ENCODE measurements at regions not wholly inside any gene's neighbourhood (a gene's known extent, or its start where the extent isn't known, plus 50 kb on each side); places are given as distances from the start of the nearest gene placed in this dataset.

- H3K4me3 ChIP-seq (replicated peaks in 1 of 3; ENCODE audit: insufficient read depth in 1 of 3, low read depth in 1 of 3, low read length in 3 of 3): no peak overlapping the region
- no peaks in the 10 kb centered on the region for H3K9me1 ChIP-seq (replicated peaks; ENCODE audit: control insufficient read depth, extremely low read depth, insufficient read depth, low read length)
- POLR2A ChIA-PET: no interaction called here
- FAIRE-seq: no peak
- no peaks in the 10 kb centered on the region for H3K4me1 ChIP-seq (ENCODE audit: control insufficient read depth, extremely low read depth, insufficient read depth, low read length)
- H3K36me3 ChIP-seq (ENCODE audit: control insufficient read depth in 2 of 2, extremely low read depth in 1 of 2, insufficient read depth in 2 of 2, low read length in 2 of 2): no peaks in the 10 kb centered on the region
- CTCF ChIA-PET: no interaction called here
- no peaks in the 10 kb centered on the region for H3K27me3 ChIP-seq (ENCODE audit: control insufficient read depth in 2 of 2, insufficient read depth in 2 of 2, low read length in 2 of 2)
- no peak overlapping the region for H2AFZ ChIP-seq (ENCODE audit: low read depth, low read length)
- TF ChIP-seq POLR2A (IDR thresholded peaks at IDR 0.05; ENCODE audit: low read depth, low read length): no peak
- TF ChIP-seq POLR2AphosphoS5 (IDR thresholded peaks at IDR 0.05; ENCODE audit: insufficient read depth, low read depth, low read length): no peak
- TF ChIP-seq GATA2 (IDR thresholded peaks at IDR 0.05; ENCODE audit: insufficient read depth, insufficient read length, low read depth, low read length): no peak
- TF ChIP-seq EZH2 (IDR thresholded peaks at IDR 0.05; ENCODE audit: borderline replicate concordance, low read depth, low read length, severe bottlenecking): no peak
- TF ChIP-seq FOS (IDR thresholded peaks at IDR 0.05; ENCODE audit: borderline replicate concordance, insufficient read depth, low read length): no peak
- no peaks in the 10 kb centered on the region for H4K20me1 ChIP-seq (replicated peaks; ENCODE audit: control insufficient read depth, extremely low read depth, insufficient read depth, low read length)
- no peak for DNase-seq (ENCODE audit: low read depth, low spot score)
- dilution Hi-C loops (cut with MboI; ENCODE audit: extremely low pct_ligation_motif_present, low sequenced_read_pairs) (no loop called here), intact Hi-C loops (cut with micrococcal nuclease) (no loop called here)
- H3K9ac ChIP-seq (replicated peaks; ENCODE audit: extremely low read depth, insufficient read depth, low read length): no peak overlapping the region
- no TSS peak for BruUV-seq (replicated peaks)
- H3K27ac ChIP-seq (ENCODE audit: insufficient read depth, low read depth, low read length): no peak overlapping the region
- no peaks in the 10 kb centered on the region for H3K79me2 ChIP-seq (ENCODE audit: control insufficient read depth, insufficient read depth, low read length)
- no peaks in the 10 kb centered on the region for H3K9me3 ChIP-seq (replicated peaks; ENCODE audit: control insufficient read depth, insufficient read depth, low read length)
- H3K4me2 ChIP-seq (ENCODE audit: insufficient read depth, low read length): no peak overlapping the region
Observed at GRCh38 chr7:79666472-79666871, 213.0 kb upstream of the MAGI2 start.

- BruUV-seq (replicated peaks): no TSS peak
- intact Hi-C loops (cut with micrococcal nuclease): no loop called here
- POLR2A ChIA-PET: interaction anchor here (0.7 kb wide), 1 partner anchor 129 kb away, joined by 5 read pairs; no protein-coding TSS in a partner anchor
Observed at GRCh38 chr7:79664884-79665676, 211.6 kb upstream of the MAGI2 start.

More at GRCh38 chr7:79664884-79665676, 211.6 kb upstream of the MAGI2 start:
- no peaks in the 10 kb centered on the region for H3K27me3 ChIP-seq (ENCODE audit: control insufficient read depth in 2 of 2, insufficient read depth in 2 of 2, low read length in 2 of 2)
- CTCF ChIA-PET: interaction anchor here (1.4 kb wide), 1 partner anchor 73 kb away, joined by 3 read pairs; no protein-coding TSS in a partner anchor
- H3K9me1 ChIP-seq (replicated peaks; ENCODE audit: control insufficient read depth, extremely low read depth, insufficient read depth, low read length): no peaks in the 10 kb centered on the region
- no peaks in the 10 kb centered on the region for H3K4me1 ChIP-seq (ENCODE audit: control insufficient read depth, extremely low read depth, insufficient read depth, low read length)
- dilution Hi-C loops (cut with MboI; ENCODE audit: extremely low pct_ligation_motif_present, low sequenced_read_pairs): no loop called here
- H3K27ac ChIP-seq (ENCODE audit: insufficient read depth, low read depth, low read length): no peak overlapping the region
- no peaks in the 10 kb centered on the region for H4K20me1 ChIP-seq (replicated peaks; ENCODE audit: control insufficient read depth, extremely low read depth, insufficient read depth, low read length)
- no peak overlapping the region for H3K4me3 ChIP-seq (replicated peaks in 1 of 3; ENCODE audit: insufficient read depth in 1 of 3, low read depth in 1 of 3, low read length in 3 of 3)
- DNase-seq (ENCODE audit: low read depth, low spot score): no peak
- H3K9me3 ChIP-seq (replicated peaks; ENCODE audit: control insufficient read depth, insufficient read depth, low read length): no peaks in the 10 kb centered on the region
- no peaks in the 10 kb centered on the region for H3K79me2 ChIP-seq (ENCODE audit: control insufficient read depth, insufficient read depth, low read length)
- no peak overlapping the region for H2AFZ ChIP-seq (ENCODE audit: low read depth, low read length)
- H3K4me2 ChIP-seq (ENCODE audit: insufficient read depth, low read length): no peak overlapping the region
- FAIRE-seq: no peak
- TF ChIP-seq POLR2A (IDR thresholded peaks at IDR 0.05; ENCODE audit: low read depth, low read length) (no peak), MYC (IDR thresholded peaks at IDR 0.05; ENCODE audit: low read depth, low read length) (no peak), POLR2AphosphoS5 (IDR thresholded peaks at IDR 0.05; ENCODE audit: insufficient read depth, low read depth, low read length) (no peak), FOS (IDR thresholded peaks at IDR 0.05; ENCODE audit: borderline replicate concordance, insufficient read depth, low read length) (no peak), MAX (IDR thresholded peaks at IDR 0.05; ENCODE audit: insufficient read depth, insufficient read length) (no peak), GATA2 (IDR thresholded peaks at IDR 0.05; ENCODE audit: insufficient read depth, insufficient read length, low read depth, low read length) (no peak), JUN (IDR thresholded peaks at IDR 0.05; ENCODE audit: borderline replicate concordance, insufficient read depth, insufficient read length, low read depth) (no peak), EZH2 (IDR thresholded peaks at IDR 0.05; ENCODE audit: borderline replicate concordance, low read depth, low read length, severe bottlenecking) (no peak), CTCF (IDR thresholded peaks at IDR 0.05; ENCODE audit: extremely low read depth in 1 of 2, insufficient read depth in 1 of 2, low read depth in 1 of 2, low read length in 2 of 2) (no peak)
- no peaks in the 10 kb centered on the region for H3K36me3 ChIP-seq (ENCODE audit: control insufficient read depth in 2 of 2, extremely low read depth in 1 of 2, insufficient read depth in 2 of 2, low read length in 2 of 2)
- no peak overlapping the region for H3K9ac ChIP-seq (replicated peaks; ENCODE audit: extremely low read depth, insufficient read depth, low read length)

Measured in endothelial cell of umbilical vein (primary cell).